Tibial artery (tissue), 4 donors: ENCODE measurements at regions not wholly inside any gene's neighbourhood (a gene's known extent, or its start where the extent isn't known, plus 50 kb on each side); places are given as distances from the start of the nearest gene placed in this dataset.

ENCODE experiments used
- DNase-seq, 2 donors: peaks; one replicate each; pipeline ENCODE4 v3.0.0-alpha.2; 2019
- H3K27ac ChIP-seq, 2 donors: fragments of 200-600 bp; sonication (generic) in 1 of 2; 1 replicate in 1 of 2; 2 replicates in 1 of 2; pipeline ENCODE4 v1.5.1; 2018 to 2019; ENCODE audit warnings: mild to moderate bottlenecking in 1 of 2
- H3K27me3 ChIP-seq, 2 donors: fragments of 200-600 bp; sonication (generic) in 1 of 2; one replicate each; pipeline versions ENCODE4 v1.5.1 to v1.6.0; 2016 to 2019
- H3K36me3 ChIP-seq, 3 donors: fragments of 200-600 bp; sonication (generic) in 2 of 3; one replicate each; pipeline ENCODE4 v1.5.1; 2016 to 2019; ENCODE audit warnings: mild to moderate bottlenecking in 2 of 3
- H3K4me1 ChIP-seq, 4 donors: fragments of 200-600 bp; sonication (generic) in 2 of 4; 1 replicate in 3 of 4; 2 replicates in 1 of 4; pipeline ENCODE4 v1.5.1; 2016 to 2019
- H3K4me3 ChIP-seq, 2 donors: fragments of 200-600 bp; sonication (generic) in 1 of 2; 1 replicate in 1 of 2; 2 replicates in 1 of 2; pipeline ENCODE4 v1.5.1; 2018 to 2019; ENCODE audit warnings: mild to moderate bottlenecking in 2 of 2
- H3K9me3 ChIP-seq, 3 donors: fragments of 200-600 bp; sonication (generic) in 1 of 3; one replicate each; pipeline ENCODE4 v1.5.1; 2016 to 2019
- CTCF ChIP-seq, 2 experiments: fragments of 200-600 bp in 1 of 2; fragments of 450-650 bp in 1 of 2; IDR thresholded peaks; one replicate each; pipeline ENCODE4 v1.5.1; 2017 to 2019; ENCODE audit warnings: antibody characterized with exemption in 2 of 2, mild to moderate bottlenecking in 1 of 2, moderate library complexity in 1 of 2
- intact Hi-C: fragments of 100-400 bp; cut with DNase I; formaldehyde crosslinking; loops from one replicate; pipeline ENCODE4 v1.15.0; 2023; ENCODE audit warnings: low total_unique reads

DNA sequence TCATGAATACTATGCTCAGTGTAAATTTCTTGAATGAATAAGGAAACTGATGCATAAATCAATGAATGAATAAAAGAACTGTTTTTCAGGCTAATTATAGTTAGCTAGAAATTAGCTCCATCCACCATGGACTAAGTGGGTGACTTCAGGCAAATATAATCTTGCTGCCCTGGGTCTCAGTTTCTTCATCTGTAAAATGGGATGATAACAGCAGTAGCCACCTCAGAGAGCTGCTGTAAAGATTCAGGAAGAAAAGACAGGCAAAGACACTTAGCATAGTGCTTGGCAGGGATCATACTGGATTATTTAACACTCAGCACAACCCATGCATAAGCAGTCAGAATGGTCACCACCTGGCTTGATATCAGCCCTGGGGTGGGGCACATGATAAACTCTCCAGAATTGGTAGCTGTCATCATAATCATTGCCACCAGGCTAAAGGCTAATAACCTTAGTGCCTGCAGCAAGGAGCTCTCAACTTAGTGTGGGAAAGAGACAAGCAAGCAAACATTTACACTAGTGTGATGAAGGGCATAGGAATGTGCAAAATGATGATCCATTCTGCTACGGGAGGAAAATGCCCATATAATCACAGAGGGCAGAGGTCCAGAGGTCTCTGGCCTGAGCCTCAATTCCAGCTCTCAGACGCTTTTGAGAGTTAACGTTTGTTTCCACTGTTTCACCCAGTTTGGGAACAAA, 234.7 kb upstream of the TBX3 start:
- Histone ChIP-seq H3K27me3 (no peaks in the 10 kb centered on the region), H3K4me1 (no peaks in the 10 kb centered on the region), H3K27ac (no peak overlapping the region), H3K36me3 (no peaks in the 10 kb centered on the region), H3K4me3 (no peak overlapping the region), H3K9me3 (peaks cover 0 to 9% (median 6%) of the 10 kb centered on the region in 3 donors)
- intact Hi-C loops, result no loop called here
- DNase-seq, result no peak
- TF ChIP-seq CTCF (IDR thresholded peaks at IDR 0.05), result no peak

- no peaks in the 10 kb centered on the region for H3K36me3 ChIP-seq
- no peak overlapping the region for H3K4me3 ChIP-seq
- no peaks in the 10 kb centered on the region for H3K4me1 ChIP-seq
- peaks cover 0 to 9% (median 6%) of the 10 kb centered on the region in 3 donors for H3K9me3 ChIP-seq
- TF ChIP-seq CTCF (IDR thresholded peaks at IDR 0.05), result no peak
- intact Hi-C loops, result no loop called here
- no peak for DNase-seq
- H3K27ac ChIP-seq, result no peak overlapping the region
- H3K27me3 ChIP-seq, result no peaks in the 10 kb centered on the region
Measured at GRCh38 chr12:114917953-114918352, 234.0 kb upstream of the TBX3 start.

DNA sequence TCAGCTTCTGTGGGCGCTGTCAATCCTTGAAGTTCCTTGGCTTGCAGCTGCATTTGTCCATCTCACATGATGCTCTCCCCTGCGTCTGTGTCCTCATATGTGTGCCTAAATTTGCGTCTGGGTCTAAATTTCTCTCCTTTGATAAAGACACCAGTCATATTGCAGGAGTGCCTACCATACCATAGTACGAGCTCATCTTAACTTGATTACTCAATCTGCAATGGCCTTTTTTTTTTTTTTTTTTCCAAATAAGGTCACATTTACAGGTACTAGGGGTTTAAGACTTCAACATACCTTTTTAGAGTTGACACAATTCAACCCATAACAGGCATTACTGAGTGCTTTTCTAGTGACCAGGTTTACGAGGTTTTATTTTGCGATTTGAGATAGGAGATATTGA, 233.3 kb upstream of the TBX3 start:
- H3K36me3 ChIP-seq, result no peaks in the 10 kb centered on the region
- H3K27ac ChIP-seq, result no peak overlapping the region
- intact Hi-C loops, result no loop called here

DNA sequence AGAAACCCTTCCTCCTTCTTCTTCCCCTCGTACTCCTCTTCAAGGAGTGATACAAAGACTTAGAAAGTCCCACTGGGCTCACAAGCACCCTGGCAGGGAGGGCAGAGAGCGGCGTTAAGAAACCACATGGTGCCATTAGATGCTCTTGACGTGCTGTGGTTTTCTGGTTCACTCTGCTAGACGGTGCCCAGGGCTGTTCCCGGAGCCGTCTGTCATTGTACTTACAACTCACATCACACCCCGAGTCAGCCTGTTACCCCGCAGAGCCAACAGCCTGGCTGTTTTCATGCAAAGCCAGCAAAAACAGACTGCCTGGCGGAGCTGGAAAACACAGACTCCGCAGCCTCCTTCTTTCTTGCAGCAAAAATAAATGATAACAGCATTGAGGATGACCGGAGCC, 232.6 kb upstream of the TBX3 start:
- Histone ChIP-seq H3K4me3 (no peak overlapping the region), H3K27me3 (no peaks in the 10 kb centered on the region), H3K9me3 (peaks cover 0 to 9% (median 6%) of the 10 kb centered on the region in 3 donors), H3K36me3 (no peaks in the 10 kb centered on the region), H3K27ac (no peak overlapping the region), H3K4me1 (no peaks in the 10 kb centered on the region)
- no peak for TF ChIP-seq CTCF (IDR thresholded peaks at IDR 0.05)
- no peak for DNase-seq
- intact Hi-C loops, result no loop called here

More for the DNA sequence above, 233.3 kb upstream of the TBX3 start:
- peaks cover 0 to 9% (median 6%) of the 10 kb centered on the region in 3 donors for H3K9me3 ChIP-seq
- DNase-seq, result no peak
- no peak overlapping the region for H3K4me3 ChIP-seq
- H3K27me3 ChIP-seq, result no peaks in the 10 kb centered on the region
- no peaks in the 10 kb centered on the region for H3K4me1 ChIP-seq
- no peak for TF ChIP-seq CTCF (IDR thresholded peaks at IDR 0.05)

DNA sequence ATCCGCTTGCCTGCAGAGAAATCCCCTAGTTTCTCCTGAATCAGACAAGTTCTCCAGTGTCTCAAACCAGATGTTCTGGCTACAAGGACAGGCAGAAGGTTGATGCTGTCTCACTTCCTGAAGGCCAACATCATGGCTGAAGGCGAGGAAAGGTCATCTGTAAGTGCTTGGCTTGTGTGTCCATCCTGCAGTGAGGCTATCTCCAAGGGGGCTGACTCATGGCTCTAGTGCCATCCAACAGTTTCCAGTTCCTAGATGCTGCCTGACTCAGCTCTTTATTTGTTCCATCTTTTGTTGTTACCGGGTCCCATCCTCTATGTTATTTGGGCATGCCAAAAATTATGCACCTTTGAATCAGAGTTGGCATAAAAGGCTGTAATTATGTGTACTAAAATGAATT, 232.1 kb upstream of the TBX3 start:
- TF ChIP-seq CTCF (IDR thresholded peaks at IDR 0.05), result no peak
- Histone ChIP-seq H3K9me3 (peaks cover 0 to 9% (median 6%) of the 10 kb centered on the region in 3 donors), H3K36me3 (no peaks in the 10 kb centered on the region), H3K4me1 (no peaks in the 10 kb centered on the region), H3K27me3 (no peaks in the 10 kb centered on the region), H3K4me3 (no peak overlapping the region), H3K27ac (no peak overlapping the region)
- DNase-seq, result no peak
- intact Hi-C loops, result no loop called here
